ENCODE measurements at regions not wholly inside any gene's neighbourhood (a gene's known extent, or its start where the extent isn't known, plus 50 kb on each side); places are given as distances from the start of the nearest gene placed in this dataset.

DNA sequence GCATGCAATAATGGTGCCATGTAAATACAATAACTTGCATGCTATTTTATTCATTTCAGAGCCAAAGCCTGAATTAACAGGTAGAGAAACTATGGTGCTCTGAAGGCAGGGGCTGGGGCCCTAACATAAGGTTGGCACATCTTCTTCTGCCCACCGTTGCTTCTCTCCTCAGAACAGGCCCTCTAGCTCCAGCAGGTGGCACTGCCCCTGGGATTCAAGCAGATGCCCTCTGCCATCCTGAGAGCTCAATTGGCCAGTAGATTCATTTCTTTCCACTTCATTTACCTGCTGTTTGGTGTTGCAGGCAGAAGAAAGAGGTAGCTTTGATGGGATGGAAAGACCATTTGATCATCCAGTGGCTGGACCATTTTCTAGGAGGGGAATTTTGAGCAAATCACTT lies 130.5 kb downstream of the FOXB1 start:
- TF ChIP-seq CTCF (IDR thresholded peaks at IDR 0.05) (peak in 1 of 7 experiments; percentile 13), POLR2AphosphoS5 (IDR thresholded peaks at IDR 0.05) (no peak), POLR2A (IDR thresholded peaks at IDR 0.05) (no peak), EP300 (IDR thresholded peaks at IDR 0.05) (no peak)

All from stomach (tissue), 4 donors.